ENCODE measurements at regions not wholly inside any gene's neighbourhood (a gene's known extent, or its start where the extent isn't known, plus 50 kb on each side); places are given as distances from the start of the nearest gene placed in this dataset.

DNA sequence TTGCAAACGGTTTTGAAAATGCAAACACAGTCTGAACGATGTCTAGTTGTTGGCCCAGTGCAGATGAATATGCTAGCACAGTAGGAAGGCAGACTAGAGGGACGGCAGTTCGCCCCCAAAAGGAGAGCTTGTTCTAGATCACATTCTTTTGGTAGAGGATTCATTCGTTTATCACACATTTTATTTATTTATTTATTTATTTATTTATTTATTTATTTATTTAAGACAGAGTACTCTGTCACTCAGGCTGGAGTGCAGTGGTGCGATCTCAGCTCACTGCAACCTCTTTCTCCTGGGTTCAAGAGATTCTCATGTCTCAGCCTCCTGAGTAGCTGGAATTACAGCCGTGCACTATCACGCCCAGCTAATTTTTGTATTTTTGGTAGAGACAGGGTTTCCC is 59.4 kb upstream of the ZPBP start:
- no peaks in the 10 kb centered on the region; the same call in 1 of the 2 replicates for H3K27me3 ChIP-seq (ENCODE audit: control insufficient read depth, insufficient read depth, low read length)
- TF ChIP-seq, protein P1, sequence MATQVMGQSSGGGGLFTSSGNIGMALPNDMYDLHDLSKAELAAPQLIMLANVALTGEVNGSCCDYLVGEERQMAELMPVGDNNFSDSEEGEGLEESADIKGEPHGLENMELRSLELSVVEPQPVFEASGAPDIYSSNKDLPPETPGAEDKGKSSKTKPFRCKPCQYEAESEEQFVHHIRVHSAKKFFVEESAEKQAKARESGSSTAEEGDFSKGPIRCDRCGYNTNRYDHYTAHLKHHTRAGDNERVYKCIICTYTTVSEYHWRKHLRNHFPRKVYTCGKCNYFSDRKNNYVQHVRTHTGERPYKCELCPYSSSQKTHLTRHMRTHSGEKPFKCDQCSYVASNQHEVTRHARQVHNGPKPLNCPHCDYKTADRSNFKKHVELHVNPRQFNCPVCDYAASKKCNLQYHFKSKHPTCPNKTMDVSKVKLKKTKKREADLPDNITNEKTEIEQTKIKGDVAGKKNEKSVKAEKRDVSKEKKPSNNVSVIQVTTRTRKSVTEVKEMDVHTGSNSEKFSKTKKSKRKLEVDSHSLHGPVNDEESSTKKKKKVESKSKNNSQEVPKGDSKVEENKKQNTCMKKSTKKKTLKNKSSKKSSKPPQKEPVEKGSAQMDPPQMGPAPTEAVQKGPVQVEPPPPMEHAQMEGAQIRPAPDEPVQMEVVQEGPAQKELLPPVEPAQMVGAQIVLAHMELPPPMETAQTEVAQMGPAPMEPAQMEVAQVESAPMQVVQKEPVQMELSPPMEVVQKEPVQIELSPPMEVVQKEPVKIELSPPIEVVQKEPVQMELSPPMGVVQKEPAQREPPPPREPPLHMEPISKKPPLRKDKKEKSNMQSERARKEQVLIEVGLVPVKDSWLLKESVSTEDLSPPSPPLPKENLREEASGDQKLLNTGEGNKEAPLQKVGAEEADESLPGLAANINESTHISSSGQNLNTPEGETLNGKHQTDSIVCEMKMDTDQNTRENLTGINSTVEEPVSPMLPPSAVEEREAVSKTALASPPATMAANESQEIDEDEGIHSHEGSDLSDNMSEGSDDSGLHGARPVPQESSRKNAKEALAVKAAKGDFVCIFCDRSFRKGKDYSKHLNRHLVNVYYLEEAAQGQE (IDR thresholded peaks at IDR 0.05; ENCODE audit: insufficient read depth in 1 of 2, low read depth in 2 of 2, low read length in 1 of 2) = no peak
- TF ChIP-seq CTCF (IDR thresholded peaks at IDR 0.05) (no peak), POLR2AphosphoS5 (IDR thresholded peaks at IDR 0.05; ENCODE audit: low read depth, low read length) (no peak), TCF7L2 (IDR thresholded peaks at IDR 0.05; ENCODE audit: low read depth, low read length) (no peak)
- in situ Hi-C loops (cut with HindIII; ENCODE audit: low pct_unique_long_range_greater_than_20kb, low sequenced_read_pairs) (no loop called here), intact Hi-C loops (cut with micrococcal nuclease; ENCODE audit: unreplicated experiment) (no loop called here)
- POLR2A ChIA-PET = interaction anchor here (0.6 kb wide), 1 partner anchor 526 kb away, joined by 6 read pairs; no protein-coding TSS in a partner anchor
- no peaks in the 10 kb centered on the region for H3K9me3 ChIP-seq (ENCODE audit: control insufficient read depth, insufficient read depth, low read depth, low read length)
- H3K36me3 ChIP-seq (ENCODE audit: control insufficient read depth, insufficient read depth, low read length) = no peaks in the 10 kb centered on the region
- DNase-seq (ENCODE audit: low read depth, low spot score) (no peak), ATAC-seq (no peak)
- no peak overlapping the region for H3K4me3 ChIP-seq (ENCODE audit: low read depth in 2 of 2, low read length in 2 of 2)
- no TSS peak for BruUV-seq (replicated peaks)
- CTCF ChIA-PET = no interaction called here
- H3K4me1 ChIP-seq (ENCODE audit: control insufficient read depth, insufficient read depth, low read length) = no peaks in the 10 kb centered on the region
- no peak overlapping the region for H3K27ac ChIP-seq (ENCODE audit: low read length)

DNA sequence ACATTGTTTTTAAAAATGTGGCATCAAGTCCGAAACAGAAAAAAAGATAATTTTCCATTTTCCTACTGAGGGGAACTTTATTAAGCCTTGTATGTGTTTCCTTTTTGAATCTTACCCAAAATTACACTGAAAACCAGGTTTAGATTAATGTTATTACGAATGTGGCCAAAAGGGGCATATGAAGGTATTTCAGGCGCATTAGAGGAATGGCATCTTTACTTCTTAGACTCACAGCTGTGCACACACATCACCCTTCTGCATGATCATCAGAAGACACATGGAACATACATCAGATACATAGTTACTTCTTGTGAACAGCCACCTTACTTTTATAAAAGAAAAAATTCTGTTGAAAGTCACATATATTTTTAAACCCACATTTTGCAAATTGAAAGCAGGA is 58.6 kb upstream of the ZPBP start:
- BruUV-seq (replicated peaks) = no TSS peak
- in situ Hi-C loops (cut with HindIII; ENCODE audit: low pct_unique_long_range_greater_than_20kb, low sequenced_read_pairs) = no loop called here
- Histone ChIP-seq H3K27me3 (ENCODE audit: control insufficient read depth, insufficient read depth, low read length) (no peaks in the 10 kb centered on the region; the same call in 1 of the 2 replicates), H3K36me3 (ENCODE audit: control insufficient read depth, insufficient read depth, low read length) (no peaks in the 10 kb centered on the region), H3K9me3 (ENCODE audit: control insufficient read depth, insufficient read depth, low read depth, low read length) (no peaks in the 10 kb centered on the region), H3K4me3 (ENCODE audit: low read depth in 2 of 2, low read length in 2 of 2) (no peak overlapping the region), H3K4me1 (ENCODE audit: control insufficient read depth, insufficient read depth, low read length) (no peaks in the 10 kb centered on the region), H3K27ac (ENCODE audit: low read length) (no peak overlapping the region)
- ATAC-seq = no peak
- TF ChIP-seq, protein P1 (IDR thresholded peaks at IDR 0.05; ENCODE audit: insufficient read depth in 1 of 2, low read depth in 2 of 2, low read length in 1 of 2) = no peak
- TF ChIP-seq CTCF (IDR thresholded peaks at IDR 0.05) (no peak), SIN3A (IDR thresholded peaks at IDR 0.05; ENCODE audit: borderline replicate concordance, insufficient read depth, low read depth, low read length) (no peak), TCF7L2 (IDR thresholded peaks at IDR 0.05; ENCODE audit: low read depth, low read length) (no peak), POLR2AphosphoS5 (IDR thresholded peaks at IDR 0.05; ENCODE audit: low read depth, low read length) (no peak)
- POLR2A ChIA-PET = no interaction called here
- CTCF ChIA-PET = interaction anchor here (0.7 kb wide), 1 partner anchor 41 kb away, joined by 4 read pairs; no protein-coding TSS in a partner anchor
- no peak for DNase-seq (ENCODE audit: low read depth, low spot score)
- intact Hi-C loops (cut with micrococcal nuclease; ENCODE audit: unreplicated experiment) = no loop called here
